Astrocyte of the cerebellum (primary cell): ENCODE measurements at regions not wholly inside any gene's neighbourhood (a gene's known extent, or its start where the extent isn't known, plus 50 kb on each side); places are given as distances from the start of the nearest gene placed in this dataset.

Experiments
- DNase-seq: peaks from one replicate; pipeline ENCODE4 v3.0.0-alpha.2; 2011; ENCODE audit warnings: low read depth
- H3K4me3 ChIP-seq: 2 replicates; pipeline ENCODE4 v1.5.1; 2011; ENCODE audit warnings: mild to moderate bottlenecking, low read depth, low read length, moderate library complexity
- in situ Hi-C: cut with HindIII; loops from 2 replicates; pipeline ENCODE4 v1.10.0; 2017; ENCODE audit warnings: low sequenced_read_pairs
- TF ChIP-seq, protein P1 (sequence below): IDR thresholded peaks from 2 replicates; pipeline ENCODE4 v1.5.1; 2012; ENCODE audit warnings: low read length, low read depth, moderate library complexity, mild to moderate bottlenecking; ENCODE audit errors: missing control alignments

- TF ChIP-seq, protein P1, sequence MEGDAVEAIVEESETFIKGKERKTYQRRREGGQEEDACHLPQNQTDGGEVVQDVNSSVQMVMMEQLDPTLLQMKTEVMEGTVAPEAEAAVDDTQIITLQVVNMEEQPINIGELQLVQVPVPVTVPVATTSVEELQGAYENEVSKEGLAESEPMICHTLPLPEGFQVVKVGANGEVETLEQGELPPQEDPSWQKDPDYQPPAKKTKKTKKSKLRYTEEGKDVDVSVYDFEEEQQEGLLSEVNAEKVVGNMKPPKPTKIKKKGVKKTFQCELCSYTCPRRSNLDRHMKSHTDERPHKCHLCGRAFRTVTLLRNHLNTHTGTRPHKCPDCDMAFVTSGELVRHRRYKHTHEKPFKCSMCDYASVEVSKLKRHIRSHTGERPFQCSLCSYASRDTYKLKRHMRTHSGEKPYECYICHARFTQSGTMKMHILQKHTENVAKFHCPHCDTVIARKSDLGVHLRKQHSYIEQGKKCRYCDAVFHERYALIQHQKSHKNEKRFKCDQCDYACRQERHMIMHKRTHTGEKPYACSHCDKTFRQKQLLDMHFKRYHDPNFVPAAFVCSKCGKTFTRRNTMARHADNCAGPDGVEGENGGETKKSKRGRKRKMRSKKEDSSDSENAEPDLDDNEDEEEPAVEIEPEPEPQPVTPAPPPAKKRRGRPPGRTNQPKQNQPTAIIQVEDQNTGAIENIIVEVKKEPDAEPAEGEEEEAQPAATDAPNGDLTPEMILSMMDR: no peak
- in situ Hi-C loops: no loop called here
- no peak overlapping the region for H3K4me3 ChIP-seq
- DNase-seq: no peak
Measured at GRCh38 chr3:148605521-148605920, 92.2 kb upstream of the AGTR1 start.

DNA sequence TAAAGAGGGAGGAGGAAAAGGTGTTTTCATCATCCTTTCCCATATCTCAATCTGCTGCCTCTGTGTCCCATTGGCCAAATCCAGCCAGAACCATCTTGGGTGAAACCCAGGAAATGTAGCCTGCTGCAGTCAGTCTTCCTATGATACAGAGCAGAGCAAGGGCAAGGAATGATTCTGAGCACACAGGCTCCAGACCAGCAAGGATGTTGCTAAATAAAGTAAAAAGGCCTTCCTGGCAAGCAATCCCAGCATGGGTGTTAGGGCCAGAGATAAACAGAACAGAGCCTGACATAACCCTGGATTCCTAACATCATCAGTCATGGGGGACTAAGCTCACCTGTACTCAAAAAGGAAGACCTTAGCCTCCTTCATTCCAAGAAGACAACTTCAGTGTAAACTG, 90.7 kb upstream of the AGTR1 start:
- H3K4me3 ChIP-seq: no peak overlapping the region
- DNase-seq: no peak
- TF ChIP-seq, protein P1: no peak
- in situ Hi-C loops: no loop called here

GRCh38 chr3:148607491-148607890, 90.2 kb upstream of the AGTR1 start:
- TF ChIP-seq, protein P1: no peak
- DNase-seq: no peak
- in situ Hi-C loops: no loop called here
- no peak overlapping the region for H3K4me3 ChIP-seq

GRCh38 chr3:148612278-148612677, 85.4 kb upstream of the AGTR1 start:
- in situ Hi-C loops: no loop called here
- no peak for DNase-seq
- no peak overlapping the region for H3K4me3 ChIP-seq
- TF ChIP-seq, protein P1: no peak

GRCh38 chr3:148615382-148615781, 82.3 kb upstream of the AGTR1 start:
- in situ Hi-C loops: no loop called here
- DNase-seq: no peak
- H3K4me3 ChIP-seq: no peak overlapping the region
- TF ChIP-seq, protein P1: no peak

DNA sequence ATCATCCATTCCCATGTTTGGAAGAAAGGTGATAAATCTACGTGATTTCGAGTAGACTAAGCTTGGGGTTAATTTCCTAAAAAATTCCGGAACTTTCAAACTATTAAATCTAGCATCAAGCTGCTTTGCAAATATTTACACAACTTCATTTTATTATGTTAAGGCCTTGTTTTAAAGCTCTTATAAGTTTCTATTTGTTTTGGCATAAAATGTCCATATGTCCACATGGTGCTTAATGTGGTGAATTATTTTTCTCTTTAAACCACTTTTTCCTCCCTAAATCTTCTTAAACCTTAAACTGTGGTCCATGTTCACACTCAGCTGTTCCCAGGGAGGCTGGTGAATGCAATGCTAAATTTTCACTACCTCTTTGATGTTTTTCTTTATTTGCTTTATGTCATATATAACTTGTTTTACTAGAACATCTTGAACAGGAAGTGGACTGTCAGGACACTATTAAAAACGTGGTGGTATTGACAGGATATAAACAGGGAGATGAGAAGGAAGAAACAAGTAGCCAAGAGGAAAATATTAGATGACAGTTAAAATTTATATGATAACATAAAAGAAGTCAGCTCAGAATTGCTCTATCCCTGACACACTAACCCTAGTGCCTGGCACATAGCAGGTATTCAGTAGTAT, 72.5 kb upstream of the AGTR1 start:
- TF ChIP-seq, protein P1: no peak
- no peak for DNase-seq
- no peak overlapping the region for H3K4me3 ChIP-seq
- in situ Hi-C loops: no loop called here
